ENCODE measurements at regions not wholly inside any gene's neighbourhood (a gene's known extent, or its start where the extent isn't known, plus 50 kb on each side); places are given as distances from the start of the nearest gene placed in this dataset.
"Not testable (repeated sequence)": the region's sequence is repeated elsewhere in the genome, so short reads cannot be mapped to it uniquely, and the experiment has no call there.

DNA sequence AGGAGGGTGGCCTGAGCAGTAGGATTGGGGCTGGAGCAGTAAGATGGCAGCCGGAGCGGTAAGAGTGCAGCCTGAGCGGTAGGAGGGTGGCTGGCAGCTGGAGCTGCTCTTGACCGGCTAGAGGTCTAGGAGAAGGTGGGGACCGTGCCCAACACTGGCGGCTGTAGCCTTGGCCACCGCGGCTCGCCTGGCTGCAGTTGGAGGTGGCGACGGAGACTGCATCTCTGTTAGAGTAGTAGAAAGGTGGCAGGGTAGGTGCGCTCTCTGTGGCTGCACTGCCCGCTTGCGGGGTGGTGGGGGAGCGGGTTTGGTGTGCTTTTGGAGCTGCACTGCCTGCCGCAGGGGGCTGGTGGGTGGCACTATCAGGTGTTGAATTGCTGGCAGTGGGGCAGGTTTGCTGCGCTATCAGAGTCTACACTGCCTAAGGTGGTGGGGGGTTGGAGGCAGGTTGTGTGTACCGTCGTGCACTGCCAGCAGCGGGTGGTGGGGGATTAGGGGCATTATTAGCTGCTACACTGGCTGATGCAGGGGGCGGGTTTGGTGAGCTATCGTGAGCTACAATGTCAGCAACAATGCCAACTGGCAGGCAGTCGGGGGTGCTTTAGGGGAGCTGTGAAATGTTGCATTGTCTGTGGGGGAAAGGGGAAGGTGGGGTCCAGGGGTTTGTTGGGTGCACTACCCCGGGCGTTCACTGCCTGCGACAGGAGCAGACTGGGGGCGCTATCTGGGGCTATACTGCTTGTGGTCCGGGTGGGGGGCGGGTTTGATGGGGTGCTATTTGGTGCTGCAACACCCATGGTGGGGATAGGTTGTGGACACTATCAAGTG is 4461.3 kb upstream of the OR11H1 start:
- ATAC-seq (peak in 2 of 4 donors; percentile 38 to 77), DNase-seq (peak in 2 of 3 donors; percentile 62 to 66)
- Histone ChIP-seq H3K4me3 (no peak overlapping the region), H3K4me1 (no peaks in the 10 kb centered on the region), H3K27ac (no peak overlapping the region), H3K36me3 (no peaks in the 10 kb centered on the region), H3K9me3 (no peaks in the 10 kb centered on the region), H3K27me3 (no peaks in the 10 kb centered on the region)
- no peak for TF ChIP-seq POLR2A (IDR thresholded peaks at IDR 0.05)
- TF ChIP-seq, protein P1, sequence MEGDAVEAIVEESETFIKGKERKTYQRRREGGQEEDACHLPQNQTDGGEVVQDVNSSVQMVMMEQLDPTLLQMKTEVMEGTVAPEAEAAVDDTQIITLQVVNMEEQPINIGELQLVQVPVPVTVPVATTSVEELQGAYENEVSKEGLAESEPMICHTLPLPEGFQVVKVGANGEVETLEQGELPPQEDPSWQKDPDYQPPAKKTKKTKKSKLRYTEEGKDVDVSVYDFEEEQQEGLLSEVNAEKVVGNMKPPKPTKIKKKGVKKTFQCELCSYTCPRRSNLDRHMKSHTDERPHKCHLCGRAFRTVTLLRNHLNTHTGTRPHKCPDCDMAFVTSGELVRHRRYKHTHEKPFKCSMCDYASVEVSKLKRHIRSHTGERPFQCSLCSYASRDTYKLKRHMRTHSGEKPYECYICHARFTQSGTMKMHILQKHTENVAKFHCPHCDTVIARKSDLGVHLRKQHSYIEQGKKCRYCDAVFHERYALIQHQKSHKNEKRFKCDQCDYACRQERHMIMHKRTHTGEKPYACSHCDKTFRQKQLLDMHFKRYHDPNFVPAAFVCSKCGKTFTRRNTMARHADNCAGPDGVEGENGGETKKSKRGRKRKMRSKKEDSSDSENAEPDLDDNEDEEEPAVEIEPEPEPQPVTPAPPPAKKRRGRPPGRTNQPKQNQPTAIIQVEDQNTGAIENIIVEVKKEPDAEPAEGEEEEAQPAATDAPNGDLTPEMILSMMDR (IDR thresholded peaks at IDR 0.05) = no peak
- WGBS (ENCODE audit: insufficient coverage, low coverage, low lambda C conversion rate, missing lambda C conversion rate) = 64% methylated on average over 29 of the region's 29 CpGs
- intact Hi-C loops (cut with DNase I) = no loop called here

DNA sequence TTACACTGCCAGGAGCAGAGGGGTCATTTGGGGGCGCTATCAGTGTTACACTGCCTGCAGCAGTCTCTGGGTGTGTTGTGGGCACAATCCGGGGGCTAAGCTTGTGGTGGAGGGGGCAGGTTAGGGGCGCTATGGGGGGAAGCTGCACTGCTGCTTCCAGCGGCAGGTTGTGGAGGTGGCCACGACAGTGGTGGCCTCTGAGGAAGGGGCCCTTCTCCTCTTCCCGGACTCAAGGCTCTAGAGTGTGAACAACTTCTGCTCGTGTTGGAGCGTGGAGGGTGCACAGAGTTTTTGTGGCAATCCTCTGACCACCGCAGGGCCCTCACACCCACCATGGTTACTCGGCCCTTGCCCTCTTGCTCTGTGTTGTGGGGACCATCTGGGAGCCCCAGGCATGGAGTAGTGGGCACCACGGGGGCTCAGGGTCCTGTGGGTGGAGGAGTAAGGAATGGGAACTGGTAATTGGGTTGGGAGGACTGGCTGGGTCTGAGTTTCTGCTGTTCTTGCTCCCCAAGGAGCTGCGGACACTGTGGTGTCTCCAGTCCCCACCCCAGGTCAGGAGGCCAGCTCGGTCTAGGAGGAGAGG is 4460.6 kb upstream of the OR11H1 start:
- H3K4me1 ChIP-seq; H3K36me3 ChIP-seq; H3K9me3 ChIP-seq; H3K4me3 ChIP-seq; H3K27me3 ChIP-seq; H3K27ac ChIP-seq; intact Hi-C loops (cut with DNase I): not testable (repeated sequence)
- DNase-seq (peak in 2 of 3 donors; percentile 51 to 61), ATAC-seq (peak in 1 of 4 donors; percentile 68)
- WGBS (ENCODE audit: insufficient coverage, low coverage, low lambda C conversion rate, missing lambda C conversion rate) = 50% methylated on average over 13 of the region's 13 CpGs

DNA sequence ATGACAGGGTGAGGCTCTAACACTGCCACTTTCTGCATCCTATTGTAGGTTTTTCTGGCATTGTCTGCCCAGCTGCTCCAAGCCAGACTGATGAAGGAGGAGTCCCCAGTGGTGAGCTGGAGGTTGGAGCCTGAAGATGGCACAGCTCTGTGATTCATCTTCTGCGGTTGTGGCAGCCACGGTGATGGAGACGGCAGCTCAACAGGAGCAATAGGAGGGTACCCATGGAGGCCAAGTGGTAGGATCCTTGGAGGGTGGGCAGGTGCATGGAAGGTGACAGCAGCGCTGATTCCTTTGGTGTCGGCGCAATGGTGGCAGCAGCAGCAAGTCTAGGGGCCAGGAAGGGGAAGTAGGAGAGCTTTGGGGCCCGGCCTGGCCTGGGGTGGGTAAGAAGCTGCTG is 4460.1 kb upstream of the OR11H1 start:
- H3K27me3 ChIP-seq; H3K9me3 ChIP-seq; H3K36me3 ChIP-seq; H3K27ac ChIP-seq; H3K4me1 ChIP-seq; intact Hi-C loops (cut with DNase I); H3K4me3 ChIP-seq: not testable (repeated sequence)
- WGBS (ENCODE audit: insufficient coverage, low coverage, low lambda C conversion rate, missing lambda C conversion rate) = 47% methylated on average over 7 of the region's 7 CpGs
- ATAC-seq = peak in 1 of 4 donors; percentile 21
- peak in 1 of 3 donors; percentile 49 for DNase-seq

DNA sequence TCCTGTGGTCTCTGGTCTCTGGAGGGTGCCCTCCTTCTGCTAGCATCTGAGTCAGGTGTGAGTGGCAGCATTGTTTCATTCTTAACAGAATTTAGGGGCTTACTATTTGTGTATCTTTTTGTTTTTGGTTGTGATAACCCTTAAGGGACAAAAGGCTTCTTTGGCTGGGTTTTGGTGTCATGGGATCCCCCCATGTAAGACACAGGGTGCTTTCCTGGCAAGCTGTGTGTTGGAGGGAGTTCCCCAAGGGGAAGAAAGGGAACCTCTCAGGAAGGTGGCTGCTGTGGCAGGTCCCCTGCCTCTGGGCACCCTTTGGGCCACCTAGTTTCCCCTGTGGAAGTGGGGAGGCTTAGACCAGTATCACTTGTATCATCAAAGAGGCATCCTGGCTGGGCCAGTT is 4459.6 kb upstream of the OR11H1 start:
- DNase-seq; H3K4me1 ChIP-seq; ATAC-seq; H3K36me3 ChIP-seq; H3K27me3 ChIP-seq; intact Hi-C loops (cut with DNase I); H3K9me3 ChIP-seq; H3K27ac ChIP-seq; H3K4me3 ChIP-seq: not testable (repeated sequence)
